Keratinocyte (primary cell): ENCODE measurements at regions not wholly inside any gene's neighbourhood (a gene's known extent, or its start where the extent isn't known, plus 50 kb on each side); places are given as distances from the start of the nearest gene placed in this dataset.

Source experiments
- DNase-seq: peaks from one replicate; pipeline ENCODE4 v3.0.0-alpha.2; 2011; ENCODE audit warnings: low read depth, missing footprints, low spot score
- FAIRE-seq: peaks from 2 replicates; lab custom pipeline; 2011; peaks lifted over from hg19 to GRCh38; lab: Jason Lieb, UNC
- H2AFZ ChIP-seq: 2 replicates; pipeline ENCODE4 v1.6.0; 2012; ENCODE audit warnings: low read length, control low read depth, inconsistent platforms; ENCODE audit not compliant: control insufficient read depth
- H3K27ac ChIP-seq: 2 replicates; pipeline ENCODE4 v1.5.1; 2011; ENCODE audit warnings: low read length; ENCODE audit not compliant: control insufficient read depth, insufficient read depth
- H3K27me3 ChIP-seq: 3 replicates; pipeline ENCODE4 v1.6.0; 2011; ENCODE audit warnings: low read length; ENCODE audit not compliant: control insufficient read depth, insufficient read depth; ENCODE audit errors: extremely low read depth
- H3K36me3 ChIP-seq, 2 experiments: 2 replicates in 1 of 2; 3 replicates in 1 of 2; pipeline ENCODE4 v1.5.1; 2011; ENCODE audit warnings: low read length in 2 of 2, mild to moderate bottlenecking in 1 of 2; ENCODE audit not compliant: control insufficient read depth in 2 of 2, insufficient read depth in 2 of 2; ENCODE audit errors: extremely low read depth in 1 of 2
- H3K4me1 ChIP-seq: 3 replicates; pipeline ENCODE4 v1.5.1; 2011; ENCODE audit warnings: low read length; ENCODE audit not compliant: control insufficient read depth, insufficient read depth; ENCODE audit errors: extremely low read depth
- H3K4me2 ChIP-seq: 3 replicates; pipeline ENCODE4 v1.6.0; 2011; ENCODE audit warnings: low read depth, low read length; ENCODE audit not compliant: control insufficient read depth, insufficient read depth; ENCODE audit errors: extremely low read depth
- H3K4me3 ChIP-seq, 3 experiments: fragments of 200-600 bp in 1 of 3; sonication (generic) in 1 of 3; 2 replicates in 2 of 3; 3 replicates in 1 of 3; pipeline ENCODE4 v1.5.1; 2011 to 2016; ENCODE audit warnings: low read length in 3 of 3, mild to moderate bottlenecking in 3 of 3, control low read depth in 2 of 3, inconsistent platforms in 1 of 3, low read depth in 1 of 3, mixed read lengths in 1 of 3, mixed run types in 1 of 3, moderate library complexity in 1 of 3; ENCODE audit not compliant: control insufficient read depth in 2 of 3, insufficient read depth in 2 of 3; ENCODE audit errors: extremely low read depth in 1 of 3
- H3K79me2 ChIP-seq: 2 replicates; pipeline ENCODE4 v1.6.0; 2012; ENCODE audit warnings: low read length; ENCODE audit not compliant: control insufficient read depth, insufficient read depth
- H3K9ac ChIP-seq: 3 replicates; pipeline ENCODE4 v1.6.0; 2011; ENCODE audit warnings: low read length; ENCODE audit not compliant: control insufficient read depth, insufficient read depth; ENCODE audit errors: extremely low read depth
- H3K9me1 ChIP-seq: 3 replicates; pipeline ENCODE4 v1.6.0; 2011; ENCODE audit warnings: low read length; ENCODE audit not compliant: control insufficient read depth, insufficient read depth; ENCODE audit errors: extremely low read depth
- H3K9me3 ChIP-seq: 2 replicates; pipeline ENCODE4 v1.5.1; 2012; ENCODE audit warnings: low read depth, low read length; ENCODE audit not compliant: control insufficient read depth
- H4K20me1 ChIP-seq: 3 replicates; pipeline ENCODE4 v1.6.0; 2011; ENCODE audit warnings: low read length; ENCODE audit not compliant: control insufficient read depth, insufficient read depth; ENCODE audit errors: extremely low read depth
- CTCF ChIP-seq, 3 experiments: IDR thresholded peaks in 1 of 3; conservative IDR thresholded peaks in 1 of 3; optimal IDR thresholded peaks in 1 of 3; 2 replicates in 2 of 3; 3 replicates in 1 of 3; pipeline versions ENCODE3 to v1.5.1; 2011; ENCODE audit warnings: low read length in 3 of 3, mild to moderate bottlenecking in 3 of 3, moderate library complexity in 2 of 3, control low read depth in 1 of 3, inconsistent platforms in 1 of 3; ENCODE audit not compliant: insufficient read depth in 2 of 3; ENCODE audit errors: extremely low read depth in 1 of 3
- EZH2 ChIP-seq: IDR thresholded peaks from one replicate; pipeline ENCODE4 v1.6.1; 2012; ENCODE audit warnings: inconsistent platforms, mild to moderate bottlenecking, low read length, moderate library complexity
- dilution Hi-C: fragments of 300-500 bp; cut with MboI; formaldehyde crosslinking; loops from one replicate; pipeline ENCODE4 v1.7.0; 2020; ENCODE audit warnings: low sequenced_read_pairs; ENCODE audit not compliant: extremely low pct_ligation_motif_present

- Histone ChIP-seq H4K20me1 (no peaks in the 10 kb centered on the region), H3K36me3 (no peaks in the 10 kb centered on the region), H3K79me2 (no peaks in the 10 kb centered on the region), H3K27ac (no peak overlapping the region), H2AFZ (no peak overlapping the region), H3K9ac (no peak overlapping the region), H3K4me3 (no peak overlapping the region), H3K27me3 (no peaks in the 10 kb centered on the region), H3K4me1 (no peaks in the 10 kb centered on the region), H3K9me3 (peaks cover 2% of the 10 kb centered on the region), H3K9me1 (no peaks in the 10 kb centered on the region), H3K4me2 (no peak overlapping the region)
- no peak for FAIRE-seq
- TF ChIP-seq EZH2 (no peak), CTCF (optimal IDR thresholded peaks at IDR 0.05 in 1 of 3, IDR thresholded peaks at IDR 0.05 in 1 of 3, conservative IDR thresholded peaks at IDR 0.05 in 1 of 3; ENCODE audit: extremely low read depth in 1 of 3, insufficient read depth in 2 of 3, low read length in 3 of 3) (no peak)
- no peak for DNase-seq
- dilution Hi-C loops = no loop called here
Measured at GRCh38 chr12:127963933-127964332, 303.0 kb upstream of the TMEM132C start.

GRCh38 chr12:127964717-127965116 lies 302.3 kb upstream of the TMEM132C start:
- peaks cover 2% of the 10 kb centered on the region for H3K9me3 ChIP-seq
- no peaks in the 10 kb centered on the region for H3K79me2 ChIP-seq
- H2AFZ ChIP-seq = no peak overlapping the region
- FAIRE-seq (no peak), DNase-seq (no peak)
- H4K20me1 ChIP-seq = no peaks in the 10 kb centered on the region
- no peaks in the 10 kb centered on the region for H3K36me3 ChIP-seq
- dilution Hi-C loops = no loop called here
- no peaks in the 10 kb centered on the region for H3K4me1 ChIP-seq
- H3K9me1 ChIP-seq = no peaks in the 10 kb centered on the region
- no peak overlapping the region for H3K4me3 ChIP-seq
- H3K27ac ChIP-seq = no peak overlapping the region
- no peak overlapping the region for H3K4me2 ChIP-seq
- no peak for TF ChIP-seq EZH2
- peak in 1 of 3 experiments; percentile 9 for TF ChIP-seq CTCF (optimal IDR thresholded peaks at IDR 0.05 in 1 of 3, IDR thresholded peaks at IDR 0.05 in 1 of 3, conservative IDR thresholded peaks at IDR 0.05 in 1 of 3; ENCODE audit: extremely low read depth in 1 of 3, insufficient read depth in 2 of 3, low read length in 3 of 3)
- no peaks in the 10 kb centered on the region for H3K27me3 ChIP-seq
- no peak overlapping the region for H3K9ac ChIP-seq
